H1 (cell line): ENCODE measurements at regions not wholly inside any gene's neighbourhood (a gene's known extent, or its start where the extent isn't known, plus 50 kb on each side); places are given as distances from the start of the nearest gene placed in this dataset.
A peak's percentile ranks its signal among the peaks of the same experiment; 100 is the strongest.

ENCODE experiments used
- CTCF ChIA-PET: fragments of 300-600 bp; sonication (Branson Sonifier 250); formaldehyde crosslinking; loops from one replicate; lab custom pipeline; 2021; ENCODE audit not compliant: partially characterized antibody; lab: Charles Lee
- POLR2A ChIA-PET: fragments of 300-600 bp; sonication (Branson Sonifier 250); formaldehyde crosslinking; loops from one replicate; lab custom pipeline; 2021; ENCODE audit warnings: inconsistent platforms; ENCODE audit not compliant: partially characterized antibody; lab: Charles Lee
- DNase-seq, 2 experiments: peaks; one replicate each; pipeline versions ENCODE4 v3.0.0 to v3.0.0-alpha.2; 2010 to 2022; ENCODE audit warnings: low spot score in 2 of 2, low read depth in 1 of 2, mixed read lengths in 1 of 2
- FAIRE-seq: peaks from 2 replicates; lab custom pipeline; 2011; peaks lifted over from hg19 to GRCh38; lab: Jason Lieb, UNC
- H2AFZ ChIP-seq: 2 replicates; pipeline ENCODE4 v1.8.1; 2012; ENCODE audit warnings: low read length, inconsistent platforms
- H2AK5ac ChIP-seq: 2 replicates; pipeline ENCODE4 v1.6.1; 2013; ENCODE audit warnings: low read depth, low read length
- H2BK120ac ChIP-seq: replicated peaks from 2 replicates; pipeline ENCODE3; 2013; ENCODE audit warnings: low read depth, low read length, inconsistent platforms
- H2BK12ac ChIP-seq: 2 replicates; pipeline ENCODE4 v1.6.1; 2013; ENCODE audit warnings: low read depth, low read length
- H2BK15ac ChIP-seq: 2 replicates; pipeline ENCODE4 v1.6.1; 2013; ENCODE audit warnings: low read length
- H2BK20ac ChIP-seq: 2 replicates; pipeline ENCODE4 v1.6.1; 2013; ENCODE audit warnings: low read length
- H2BK5ac ChIP-seq: 2 replicates; pipeline ENCODE4 v1.6.1; 2013; ENCODE audit warnings: low read depth, low read length
- H3K14ac ChIP-seq: 2 replicates; pipeline ENCODE4 v1.6.1; 2013; ENCODE audit warnings: inconsistent platforms; ENCODE audit not compliant: insufficient read length
- H3K18ac ChIP-seq: 2 replicates; pipeline ENCODE4 v1.6.1; 2013; ENCODE audit warnings: low read length; ENCODE audit errors: extremely low read depth
- H3K23ac ChIP-seq: 2 replicates; pipeline ENCODE4 v1.6.1; 2013; ENCODE audit warnings: inconsistent platforms; ENCODE audit not compliant: insufficient read length
- H3K23me2 ChIP-seq: 2 replicates; pipeline ENCODE4 v1.6.1; 2013; ENCODE audit warnings: low read depth, low read length
- H3K27ac ChIP-seq: 2 replicates; pipeline ENCODE4 v1.6.1; 2011; ENCODE audit warnings: low read depth, low read length, inconsistent platforms
- H3K27me3 ChIP-seq, 4 experiments: replicated peaks in 1 of 4; 1 replicate in 1 of 4; 2 replicates in 3 of 4; pipeline versions ENCODE4 v1.6.1 to v1.8.1; 2011 to 2013; ENCODE audit warnings: low read length in 3 of 4, mild to moderate bottlenecking in 3 of 4, inconsistent platforms in 2 of 4, mixed read lengths in 2 of 4, moderate library complexity in 1 of 4; ENCODE audit not compliant: control insufficient read depth in 3 of 4, insufficient read depth in 3 of 4; ENCODE audit errors: extremely low read depth in 1 of 4
- H3K36me3 ChIP-seq, 4 experiments: 2 replicates each; pipeline versions ENCODE4 v1.6.1 to v1.8.1; 2011 to 2013; ENCODE audit warnings: mild to moderate bottlenecking in 4 of 4, low read length in 3 of 4, moderate library complexity in 2 of 4, control low read depth in 1 of 4, inconsistent platforms in 1 of 4; ENCODE audit not compliant: insufficient read depth in 4 of 4, control insufficient read depth in 2 of 4
- H3K4ac ChIP-seq: replicated peaks from 2 replicates; pipeline ENCODE3; 2013; ENCODE audit warnings: low read length, low read depth, mixed read lengths, inconsistent platforms; ENCODE audit not compliant: insufficient read length
- H3K4me1 ChIP-seq, 4 experiments: replicated peaks in 1 of 4; 1 replicate in 1 of 4; 2 replicates in 3 of 4; pipeline versions ENCODE4 v1.6.1 to v1.8.1; 2011 to 2013; ENCODE audit warnings: low read length in 3 of 4, inconsistent platforms in 2 of 4, mixed read lengths in 1 of 4; ENCODE audit not compliant: insufficient read depth in 4 of 4, control insufficient read depth in 3 of 4
- H3K4me2 ChIP-seq, 2 experiments: 2 replicates each; pipeline versions ENCODE4 v1.6.1 to v1.8.1; 2011 to 2013; ENCODE audit warnings: low read depth in 2 of 2, low read length in 2 of 2, control low read depth in 1 of 2, inconsistent platforms in 1 of 2, mild to moderate bottlenecking in 1 of 2; ENCODE audit not compliant: insufficient read depth in 1 of 2
- H3K4me3 ChIP-seq, 4 experiments: fragments of 200-600, 300-600 bp in 1 of 4; sonication (generic), shearing (Covaris generic), sonication (Bioruptor Twin) in 1 of 4; 2 replicates each; pipeline versions ENCODE4 v1.5.1 to v1.8.1; 2011 to 2016; ENCODE audit warnings: low read length in 4 of 4, low read depth in 3 of 4, control low read depth in 2 of 4, inconsistent platforms in 2 of 4, mild to moderate bottlenecking in 2 of 4, mixed read lengths in 1 of 4, moderate library complexity in 1 of 4; ENCODE audit not compliant: insufficient read depth in 2 of 4; ENCODE audit errors: extremely low read depth in 1 of 4
- H3K56ac ChIP-seq: replicated peaks from 2 replicates; pipeline ENCODE3; 2013; ENCODE audit warnings: low read depth, mild to moderate bottlenecking, mixed read lengths, low read length, inconsistent platforms; ENCODE audit not compliant: insufficient read length
- H3K79me1 ChIP-seq: 2 replicates; pipeline ENCODE4 v1.6.1; 2013; ENCODE audit warnings: low read depth, low read length, control low read depth
- H3K79me2 ChIP-seq, 2 experiments: 2 replicates each; pipeline versions ENCODE4 v1.6.1 to v1.8.1; 2012 to 2013; ENCODE audit warnings: low read length in 2 of 2, mild to moderate bottlenecking in 2 of 2, inconsistent platforms in 1 of 2; ENCODE audit not compliant: insufficient read depth in 2 of 2, control insufficient read depth in 1 of 2
- H3K9ac ChIP-seq, 4 experiments: replicated peaks in 1 of 4; 1 replicate in 1 of 4; 2 replicates in 3 of 4; pipeline versions ENCODE4 v1.6.1 to v1.8.1; 2011 to 2013; ENCODE audit warnings: low read depth in 3 of 4, low read length in 3 of 4, control low read depth in 2 of 4, mild to moderate bottlenecking in 2 of 4, moderate library complexity in 2 of 4, inconsistent platforms in 1 of 4; ENCODE audit errors: extremely low read depth in 1 of 4
- H3K9me3 ChIP-seq, 2 experiments: 2 replicates each; pipeline versions ENCODE4 v1.6.1 to v1.8.1; 2012 to 2013; ENCODE audit warnings: mild to moderate bottlenecking in 2 of 2, moderate library complexity in 2 of 2, control low read depth in 1 of 2, inconsistent platforms in 1 of 2, low read depth in 1 of 2, low read length in 1 of 2, mixed read lengths in 1 of 2; ENCODE audit not compliant: insufficient read depth in 2 of 2
- H4K20me1 ChIP-seq, 2 experiments: replicated peaks in 1 of 2; 2 replicates each; pipeline versions ENCODE3 to v1.8.1; 2011 to 2013; ENCODE audit warnings: inconsistent platforms in 2 of 2, low read length in 2 of 2, mild to moderate bottlenecking in 1 of 2; ENCODE audit not compliant: insufficient read depth in 2 of 2, control insufficient read depth in 1 of 2
- H4K5ac ChIP-seq: 2 replicates; pipeline ENCODE4 v1.6.1; 2013; ENCODE audit warnings: low read length, low read depth, mixed read lengths, inconsistent platforms; ENCODE audit not compliant: insufficient read length
- H4K8ac ChIP-seq: 2 replicates; pipeline ENCODE4 v1.8.0; 2013; ENCODE audit warnings: mild to moderate bottlenecking, moderate library complexity, low read length, inconsistent platforms; ENCODE audit not compliant: insufficient read depth; ENCODE audit errors: extremely low read depth
- H4K91ac ChIP-seq: replicated peaks from 2 replicates; pipeline ENCODE3; 2013; ENCODE audit warnings: low read length, mixed read lengths, inconsistent platforms; ENCODE audit not compliant: insufficient read length
- WGBS, 2 experiments: shearing (Covaris generic) in 1 of 2; methylation state at CpG; one replicate each; pipeline versions ENCODE4 v1.1.6 to v1.1.7; 2013 to 2015; ENCODE audit warnings: low lambda C conversion rate in 2 of 2, mixed read lengths in 2 of 2, inconsistent platforms in 1 of 2, low coverage in 1 of 2, missing lambda C conversion rate in 1 of 2; ENCODE audit not compliant: insufficient replicate concordance in 2 of 2, insufficient coverage in 1 of 2, insufficient read length in 1 of 2; ENCODE audit errors: extremely low coverage in 1 of 2, missing lambda C conversion rate in 1 of 2; 5-methylcytosine and 5-hydroxymethylcytosine counted together

- DNase-seq (no peak), FAIRE-seq (peak; percentile 84)
- Histone ChIP-seq H2AK5ac (no peak overlapping the region), H3K4me2 (peak overlapping the region; percentile 2 to 53; a peak in 3 of 4 replicates), H3K23ac (no peak overlapping the region), H2AFZ (peak overlapping the region; percentile 36; the same call in 1 of the 2 replicates), H3K9ac (no peak overlapping the region), H3K4ac (no peak overlapping the region), H3K9me3 (no peaks in the 10 kb centered on the region), H4K8ac (no peak overlapping the region), H3K27ac (no peak overlapping the region), H2BK12ac (peak overlapping the region; percentile 3; the same call in 1 of the 2 replicates), H2BK120ac (no peak overlapping the region), H3K14ac (no peak overlapping the region), H3K36me3 (no peaks in the 10 kb centered on the region), H4K91ac (no peak overlapping the region), H4K5ac (no peak overlapping the region), H4K20me1 (no peaks in the 10 kb centered on the region), H3K79me1 (no peaks in the 10 kb centered on the region), H3K18ac (no peak overlapping the region), H3K56ac (no peak overlapping the region), H3K4me3 (peak overlapping the region in 1 of 4 experiments; percentile 5; a peak in 1 of 8 replicates), H3K27me3 (no peaks in the 10 kb centered on the region), H2BK20ac (no peak overlapping the region), H3K79me2 (no peaks in the 10 kb centered on the region), H3K23me2 (no peaks in the 10 kb centered on the region), H3K4me1 (peaks cover 0 to 8% (median 0%) of the 10 kb centered on the region in 4 experiments; a peak in 3 of 7 replicates), H2BK15ac (no peak overlapping the region), H2BK5ac (no peak overlapping the region)
- ChIA-PET POLR2A (no interaction called here), CTCF (interaction anchor here (0.8 to 1.5 kb wide), 4 partner anchors 8 to 61 kb away, joined by 3 to 5 read pairs (median 3); no protein-coding TSS in a partner anchor)
- 32% methylated on average over 8 of the region's 8 CpGs; no CpG with 5 or more reads in 1 of the 2 experiments for WGBS, 2 experiments
These were observed 138.6 kb upstream of the SMARCAD1 start for GRCh38 chr4:94068753-94069719.
